HG02798 (cell line): ENCODE measurements at regions not wholly inside any gene's neighbourhood (a gene's known extent, or its start where the extent isn't known, plus 50 kb on each side); places are given as distances from the start of the nearest gene placed in this dataset.
"Not testable (repeated sequence)": the region's sequence is repeated elsewhere in the genome, so short reads cannot be mapped to it uniquely, and the experiment has no call there.

ENCODE experiments used
- ATAC-seq: cut with Tn5 transposase; IDR thresholded peaks from one replicate; pipeline ENCODE4 v1.9.1; 2021; ENCODE audit warnings: mild to moderate bottlenecking; ENCODE audit not compliant: unreplicated experiment, poor library complexity

DNA sequence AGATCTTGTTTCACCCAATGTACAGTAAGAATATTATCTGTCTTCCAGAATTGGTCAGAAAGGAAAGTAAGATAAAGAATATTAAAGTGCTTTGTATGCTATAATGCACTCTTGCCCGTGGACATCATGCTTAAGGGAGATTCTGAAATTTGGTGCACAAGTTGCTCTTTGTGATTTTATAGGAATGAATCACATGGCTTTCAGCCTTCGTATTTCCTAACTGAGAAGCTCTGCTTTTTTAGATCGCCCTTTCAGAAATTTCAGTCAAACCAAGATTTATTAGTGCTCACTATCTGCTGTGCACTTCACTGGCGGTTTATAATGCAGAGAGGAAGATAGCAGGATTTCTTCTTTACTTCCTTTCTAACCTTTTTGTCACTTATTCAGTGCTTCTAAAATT lies 1248.5 kb upstream of the LRRN3 start:
- ATAC-seq, result no peak

DNA sequence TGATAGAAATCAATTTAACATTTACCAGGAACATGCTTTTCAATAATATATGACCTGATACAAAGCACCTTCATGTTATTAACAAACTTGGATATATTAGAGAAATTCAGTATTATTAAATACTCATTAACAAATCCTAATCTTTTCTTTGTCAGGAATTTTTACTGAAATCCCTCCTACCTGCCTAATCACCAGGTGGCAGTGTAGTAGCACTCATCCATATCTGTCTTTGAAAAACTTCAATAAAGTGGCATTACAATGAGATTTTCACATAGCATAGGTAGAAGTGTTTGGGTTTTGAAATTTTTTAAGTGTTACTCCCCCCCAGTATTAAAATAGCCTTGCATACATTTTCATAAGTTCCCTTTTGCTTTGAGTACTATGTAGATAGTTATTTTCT lies 1246.6 kb upstream of the LRRN3 start:
- no peak for ATAC-seq

DNA sequence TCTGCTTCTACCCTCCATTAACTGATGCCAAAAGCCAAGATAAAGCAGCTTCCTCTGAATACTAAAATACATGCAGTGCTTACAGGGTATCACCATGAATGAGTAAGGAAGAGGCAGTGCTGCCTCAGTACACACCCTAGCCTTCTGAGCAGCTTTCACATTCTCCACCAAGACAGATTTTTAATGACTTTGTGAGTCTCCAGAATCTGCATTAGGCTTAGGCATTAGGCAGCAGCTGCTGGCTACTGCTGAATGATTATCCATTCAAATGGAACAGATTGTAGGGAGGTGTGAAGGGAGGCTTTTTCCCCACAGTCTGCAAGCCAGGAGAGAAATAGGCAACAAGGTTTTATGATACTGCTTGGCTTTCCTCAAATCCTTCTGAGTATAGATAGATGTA lies 1226.7 kb upstream of the LRRN3 start:
- ATAC-seq, result no peak

DNA sequence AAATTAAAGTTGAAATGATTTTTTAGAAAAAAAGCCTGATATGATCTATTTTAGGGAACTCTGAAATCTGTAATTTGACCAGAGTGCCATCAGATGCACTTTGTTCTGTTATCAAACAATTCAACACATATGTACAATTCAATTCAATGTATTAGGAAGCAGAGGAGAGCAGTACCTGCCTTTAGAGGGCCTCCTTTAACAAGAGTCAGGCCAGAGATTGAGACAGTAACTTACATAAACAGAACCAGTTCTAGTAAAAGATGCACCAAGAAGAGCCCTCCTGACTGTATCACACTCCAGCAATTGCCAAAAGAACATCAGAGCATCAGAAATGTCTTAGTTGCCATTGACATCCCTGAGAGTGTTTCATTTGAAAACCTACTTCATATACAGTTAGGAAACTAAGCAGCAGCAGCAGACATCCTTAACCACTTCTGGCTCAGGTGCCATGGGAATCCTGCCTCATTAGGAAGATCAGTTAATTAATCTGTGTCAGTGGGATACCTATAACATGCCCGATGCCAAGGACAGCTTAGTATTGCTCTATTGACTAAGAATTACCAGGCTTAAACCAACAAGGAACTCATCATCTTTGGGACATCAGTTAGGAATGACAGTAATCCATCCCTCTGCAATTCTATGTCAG lies 1222.6 kb upstream of the LRRN3 start:
- ATAC-seq, result no peak

DNA sequence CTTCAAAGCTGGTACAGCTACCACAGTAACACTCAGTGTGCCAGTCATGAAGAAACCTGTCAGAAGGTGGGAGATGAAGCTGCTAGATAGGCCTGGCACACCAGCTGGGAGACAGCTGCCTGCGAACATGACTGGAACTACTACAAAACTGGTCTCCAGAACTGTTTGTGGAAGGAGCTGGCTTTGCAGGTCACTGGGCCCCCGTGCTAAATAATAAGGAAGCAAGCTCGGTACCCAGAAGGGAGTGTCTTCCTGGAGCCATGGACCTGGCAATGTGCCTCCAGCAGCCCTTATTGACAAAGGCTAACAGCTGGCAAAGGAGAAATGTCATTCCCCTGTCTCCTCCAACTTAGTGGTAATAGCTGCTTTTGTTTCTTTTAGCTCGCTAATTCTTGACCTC lies 1217.6 kb upstream of the LRRN3 start:
- ATAC-seq, result no peak

DNA sequence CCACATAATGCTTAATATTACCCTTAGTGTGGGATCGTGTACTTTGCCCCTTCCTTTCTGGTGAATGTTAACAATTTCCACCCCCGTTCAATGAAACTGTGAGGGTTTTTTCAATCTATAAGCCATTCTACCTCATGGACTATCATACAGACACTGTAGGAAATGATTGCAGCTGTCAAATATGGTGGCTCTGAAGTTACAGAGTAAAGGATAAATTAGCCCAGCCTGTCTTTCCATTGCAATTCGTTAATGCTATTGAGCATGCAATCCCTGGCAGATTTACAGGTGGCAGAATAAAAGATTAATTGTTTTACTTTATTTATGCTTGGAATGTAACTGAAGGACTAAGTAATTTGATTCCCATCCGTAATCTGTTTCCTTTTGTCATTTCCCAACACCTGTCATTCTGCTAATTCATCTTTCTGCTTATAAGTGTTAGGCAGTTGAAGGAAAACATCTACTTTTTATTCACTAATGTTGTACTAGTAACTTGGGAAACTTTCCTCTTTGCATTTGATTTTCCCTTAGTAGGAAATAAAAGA lies 1211.6 kb upstream of the LRRN3 start:
- no peak for ATAC-seq

DNA sequence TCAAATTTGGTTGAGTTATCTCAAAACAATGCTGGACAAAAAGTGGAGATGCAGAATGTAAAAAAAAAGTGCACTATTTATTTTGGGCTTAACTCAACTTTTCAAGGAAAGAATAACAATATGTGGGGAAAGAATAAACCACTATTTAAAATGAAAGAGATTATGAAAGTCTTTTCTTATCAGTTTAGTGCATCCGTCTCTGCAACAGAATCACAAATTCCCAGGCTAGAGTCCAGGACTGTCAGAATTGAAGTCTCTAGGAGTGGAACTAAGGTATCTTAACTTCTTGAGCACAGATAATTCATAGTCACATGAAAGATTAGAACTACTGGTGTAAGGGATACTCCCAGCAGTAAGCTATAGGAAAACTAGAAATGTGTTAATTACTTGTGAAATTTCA lies 1200.3 kb upstream of the LRRN3 start:
- no peak for ATAC-seq

DNA sequence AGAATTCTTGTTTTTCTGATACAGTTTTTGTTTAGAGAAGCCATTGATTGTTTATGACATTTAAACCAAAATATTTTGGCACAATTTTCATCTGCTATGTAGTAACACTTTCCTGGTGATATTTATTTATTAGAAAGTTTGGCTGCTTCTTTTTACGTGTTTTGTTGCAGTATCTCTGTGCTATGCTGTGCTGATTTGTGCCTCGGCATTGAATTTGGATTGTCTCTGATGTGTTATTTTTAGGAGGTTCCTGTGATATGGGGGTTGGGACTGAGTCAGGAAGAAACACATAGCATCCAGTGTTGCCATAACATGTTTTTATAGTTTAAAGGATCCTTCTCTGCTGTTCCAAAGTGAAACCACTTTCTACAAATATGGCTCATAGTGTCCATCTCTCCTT lies 1197.7 kb upstream of the LRRN3 start:
- ATAC-seq, result no peak

DNA sequence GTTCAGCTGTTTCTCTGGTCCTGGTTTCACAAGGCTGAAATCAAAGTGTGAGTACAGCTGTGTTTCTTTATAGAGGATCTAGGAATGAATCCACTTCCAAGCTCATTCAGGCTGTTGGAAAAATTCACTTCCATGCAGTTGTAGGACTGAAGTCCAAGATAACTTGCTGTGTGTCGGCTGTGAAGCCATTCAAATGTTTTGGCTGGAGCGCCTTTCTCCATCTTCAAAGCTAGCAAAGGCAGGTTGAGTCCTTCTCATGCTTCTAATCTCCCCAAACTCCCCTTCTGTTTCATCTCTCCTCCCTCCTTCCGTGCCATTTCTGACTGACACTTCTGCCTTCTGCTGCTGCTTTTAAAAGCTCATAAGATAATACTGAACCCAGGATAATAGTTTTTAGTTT lies 1195.4 kb upstream of the LRRN3 start:
- ATAC-seq, result no peak

DNA sequence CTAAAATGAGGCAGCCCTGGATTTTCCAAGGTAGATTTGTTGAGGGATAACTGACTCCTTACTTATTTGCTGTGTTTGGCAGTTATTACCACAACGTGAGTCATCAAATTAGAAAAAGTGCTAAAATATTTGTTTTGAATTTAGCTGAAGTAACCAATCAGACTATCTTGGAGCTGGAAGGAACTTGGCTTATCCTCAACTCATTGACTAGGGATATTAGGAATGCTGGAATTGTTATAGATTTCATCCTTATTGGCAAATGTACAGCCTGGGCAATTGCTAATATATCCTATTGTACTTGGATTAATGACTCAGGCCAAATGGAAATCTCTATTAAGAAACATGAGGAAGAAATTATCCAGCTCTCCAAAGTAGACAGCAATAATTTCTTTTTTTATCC lies 1189.0 kb upstream of the LRRN3 start:
- ATAC-seq, result no peak

DNA sequence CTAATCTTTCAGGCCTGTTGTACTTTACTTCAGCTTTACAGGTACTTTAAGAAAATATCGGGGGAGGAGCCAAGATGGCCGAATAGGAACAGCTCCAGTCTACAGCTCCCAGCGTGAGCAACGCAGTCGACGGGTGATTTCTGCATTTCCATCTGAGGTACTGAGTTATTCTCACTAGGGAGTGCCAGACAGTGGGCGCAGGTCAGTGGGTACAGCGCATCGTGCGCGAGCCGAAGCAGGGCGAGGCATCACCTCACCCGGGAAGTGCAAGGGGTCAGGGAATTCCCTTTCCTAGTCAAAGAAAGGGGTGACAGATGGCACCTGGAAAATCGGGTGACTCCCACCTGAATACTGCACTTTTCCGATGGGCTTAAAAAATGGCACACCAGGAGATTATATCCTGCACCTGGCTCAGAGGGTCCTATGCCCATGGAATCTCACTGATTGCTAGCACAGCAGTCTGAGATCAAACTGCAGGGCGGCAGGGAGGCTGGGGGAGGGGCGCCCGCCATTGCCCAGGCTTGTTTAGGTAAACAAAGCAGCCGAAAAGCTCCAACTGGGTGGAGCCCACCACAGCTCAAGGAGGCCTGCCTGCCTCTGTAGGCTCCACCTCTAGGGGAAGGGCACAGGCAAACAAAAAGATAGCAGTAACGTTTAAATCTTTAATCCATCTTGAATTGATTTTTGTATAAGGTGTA lies 1185.4 kb upstream of the LRRN3 start:
- ATAC-seq, result not testable (repeated sequence)

DNA sequence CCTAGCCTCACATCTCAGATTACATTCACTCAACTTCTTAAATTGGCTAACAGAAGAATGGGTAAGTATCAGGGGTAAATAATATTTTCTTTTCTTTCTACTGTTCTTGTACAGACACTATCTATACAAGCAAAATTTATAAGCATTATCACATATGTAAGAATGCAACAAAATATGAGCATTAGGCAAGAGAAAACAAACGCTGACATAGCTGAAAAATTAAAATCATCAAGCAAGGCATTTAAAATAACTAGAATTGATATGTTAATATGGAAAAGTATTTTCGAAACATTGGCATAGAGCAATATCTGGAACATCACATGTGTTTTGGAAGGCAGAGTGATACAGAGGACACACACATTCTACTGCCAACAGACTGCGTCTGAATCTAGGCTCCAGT lies 1175.3 kb upstream of the LRRN3 start:
- ATAC-seq, result no peak

DNA sequence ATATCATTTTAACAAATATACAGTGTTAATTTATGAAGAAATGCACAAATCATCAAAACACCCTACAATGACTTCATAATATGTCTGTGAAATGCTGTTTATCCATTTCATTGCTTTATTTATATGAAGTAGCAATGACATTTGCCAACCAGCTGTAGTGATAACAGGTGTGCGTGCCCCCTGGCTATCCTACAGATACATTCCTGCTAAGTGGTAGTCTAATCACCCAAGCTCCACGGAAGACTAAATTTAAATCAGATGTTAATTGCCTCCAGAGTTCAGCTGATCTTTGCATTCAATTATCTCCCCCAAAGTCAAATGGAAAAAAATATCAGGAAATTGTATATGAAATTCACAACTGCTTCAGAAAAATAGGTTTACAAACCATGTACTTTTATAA lies 1164.2 kb upstream of the LRRN3 start:
- no peak for ATAC-seq

DNA sequence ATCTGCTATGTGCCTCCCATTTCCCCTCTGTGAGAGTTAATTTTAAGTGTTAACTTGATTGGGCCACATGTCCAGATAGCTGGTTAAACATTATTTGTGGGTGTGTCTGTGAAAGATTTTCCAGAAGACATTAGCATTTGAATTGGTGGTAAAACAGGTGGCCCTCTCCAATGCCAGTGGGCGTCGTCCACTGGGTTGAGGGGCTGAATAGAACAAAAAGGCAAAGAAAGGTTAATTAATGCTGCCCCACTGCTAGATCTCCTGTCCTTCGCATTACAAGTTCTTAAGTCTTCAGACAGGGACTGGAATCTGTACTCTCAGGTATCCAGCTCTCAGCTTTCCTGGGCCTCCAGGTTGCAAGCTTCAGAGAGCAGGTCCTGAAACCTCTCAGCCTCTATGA lies 1160.9 kb upstream of the LRRN3 start:
- no peak for ATAC-seq

DNA sequence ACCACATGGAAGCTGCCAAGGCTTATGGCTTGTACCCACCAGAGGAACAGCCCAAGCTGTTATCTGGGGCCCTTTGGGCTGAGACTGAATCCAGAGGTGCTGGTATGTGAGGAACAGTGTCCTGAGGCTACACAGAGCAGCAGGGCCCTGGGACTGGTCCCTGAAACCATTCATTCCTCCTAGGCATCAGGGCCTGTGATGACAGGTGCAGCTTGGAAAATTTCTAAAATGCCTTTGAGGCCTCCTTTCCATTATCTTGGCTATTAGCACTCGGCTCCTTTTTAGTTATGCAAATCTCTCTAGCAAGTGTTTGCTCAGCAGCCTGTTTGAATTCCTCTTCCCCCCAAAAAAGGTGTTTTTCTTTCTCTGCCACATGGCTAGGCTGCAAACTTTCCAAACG lies 1151.7 kb upstream of the LRRN3 start:
- ATAC-seq, result no peak

DNA sequence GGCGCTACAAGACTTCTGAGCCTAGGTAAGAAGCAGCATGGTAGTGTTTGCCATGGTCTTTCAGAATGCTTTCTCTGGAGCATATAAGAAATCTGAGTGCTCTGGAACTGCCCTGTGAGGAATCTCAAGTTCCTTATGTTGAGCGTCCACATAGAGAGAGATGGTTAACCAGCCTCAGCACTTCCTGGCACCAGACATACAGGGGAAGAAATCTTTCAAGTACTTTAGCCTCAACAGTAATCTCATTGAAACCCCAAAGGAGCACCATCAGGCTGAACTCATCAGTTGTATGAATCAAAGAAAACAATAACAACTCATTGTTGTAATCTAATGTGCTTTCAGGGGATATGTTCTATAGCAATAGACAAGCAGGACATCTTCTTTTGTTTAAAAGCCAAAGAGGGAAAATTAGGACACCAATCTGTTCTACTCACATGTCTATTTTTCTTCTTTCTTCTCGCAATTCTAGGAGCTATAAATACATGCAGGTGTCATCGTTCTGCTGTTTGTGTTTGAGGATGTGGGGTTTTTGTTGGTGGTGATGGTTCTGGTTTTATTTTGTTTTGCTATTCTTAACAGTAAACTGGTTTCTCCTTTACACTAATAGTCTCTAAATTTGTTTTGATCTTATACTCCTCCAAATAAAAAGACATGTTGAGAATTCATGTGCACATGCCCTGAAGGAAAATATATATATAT lies 1145.0 kb upstream of the LRRN3 start:
- no peak for ATAC-seq

DNA sequence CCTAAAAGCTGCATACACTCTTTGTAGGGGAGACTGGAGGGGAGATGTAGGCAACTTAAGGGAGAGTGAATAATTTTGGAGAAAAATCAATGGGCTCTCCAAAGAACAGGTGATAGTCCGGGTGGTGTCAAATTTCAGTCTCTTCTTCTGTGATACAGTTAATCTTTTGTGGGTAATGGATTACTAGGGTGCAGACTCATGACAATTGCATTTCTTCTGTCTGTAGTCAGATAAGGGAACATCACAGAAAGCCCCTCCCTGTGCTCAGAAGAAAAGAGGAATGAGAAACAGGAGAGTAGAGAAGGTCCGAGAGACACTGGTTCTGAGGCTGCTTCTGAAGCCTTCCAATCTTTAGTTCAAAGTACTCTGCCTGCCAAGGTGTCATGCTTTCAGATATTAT lies 1140.7 kb upstream of the LRRN3 start:
- no peak for ATAC-seq

DNA sequence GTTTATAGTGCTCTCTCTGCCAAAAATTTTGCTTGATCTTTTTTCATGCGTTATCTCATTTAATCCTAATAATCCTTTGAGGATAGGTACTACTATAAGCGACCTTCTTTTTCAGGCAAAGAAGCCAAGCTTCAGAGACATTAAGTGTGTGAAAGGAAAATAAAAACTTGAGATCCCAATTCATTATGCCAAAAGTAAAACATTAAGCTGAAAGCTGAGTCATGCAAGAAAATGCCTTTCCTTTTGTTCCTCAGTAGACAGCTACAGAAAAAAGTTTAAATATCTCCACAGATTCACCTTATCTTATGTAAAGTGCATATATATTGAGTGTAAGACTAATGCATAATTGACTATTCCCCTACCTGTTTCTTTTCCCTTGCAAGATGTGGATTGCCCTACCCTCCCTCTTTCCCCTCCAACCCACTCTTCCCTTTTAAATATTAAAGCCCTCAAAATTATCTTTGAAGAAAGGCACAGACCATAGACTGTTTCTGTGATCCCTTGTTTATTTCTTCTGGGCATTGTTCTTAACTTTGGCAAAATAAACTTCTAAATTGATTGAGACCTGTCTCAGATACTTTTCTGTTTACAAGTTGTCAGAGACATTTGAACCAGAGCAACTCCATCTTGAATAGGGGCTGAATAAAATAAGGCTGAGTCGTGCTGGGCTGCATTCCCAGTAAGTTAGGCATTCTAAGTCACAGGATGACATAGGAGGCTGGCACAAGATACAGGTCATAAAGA lies 1139.9 kb upstream of the LRRN3 start:
- no peak for ATAC-seq

DNA sequence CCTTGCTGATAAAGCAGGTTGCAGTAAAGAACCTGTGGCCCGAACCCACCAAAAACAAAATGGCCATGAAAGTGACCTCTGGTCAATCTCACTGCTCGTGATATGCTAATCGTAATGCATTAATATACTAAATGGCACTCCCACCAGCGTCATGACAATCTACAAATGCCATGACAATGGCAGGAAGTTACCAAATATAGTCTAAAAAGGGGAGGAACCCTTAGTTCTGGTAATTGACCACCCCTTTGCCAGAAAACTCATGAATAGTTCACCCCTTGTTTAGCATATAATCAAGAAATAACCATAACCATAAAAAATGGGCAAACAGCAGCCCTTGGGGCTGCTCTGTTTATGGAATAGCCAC lies 1139.4 kb upstream of the LRRN3 start:
- ATAC-seq, result no peak

DNA sequence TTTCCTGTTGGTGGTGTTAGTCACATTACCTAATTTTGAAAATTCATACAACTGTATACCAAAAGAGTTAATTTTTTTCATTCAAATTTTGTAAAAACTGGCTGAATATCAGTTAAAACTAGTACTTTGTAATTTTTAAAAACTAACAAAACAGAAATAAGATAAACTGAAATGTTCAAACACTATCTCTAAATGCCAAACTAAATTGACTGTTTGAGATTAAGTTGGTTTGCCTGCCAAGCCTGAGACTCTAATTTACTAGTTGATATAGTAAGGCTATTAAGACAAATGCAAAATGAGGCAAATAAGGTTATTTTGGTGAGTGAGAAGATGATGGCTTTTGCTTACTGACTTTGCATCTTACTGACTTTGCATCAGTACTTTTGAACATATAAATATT lies 1134.9 kb upstream of the LRRN3 start:
- no peak for ATAC-seq

DNA sequence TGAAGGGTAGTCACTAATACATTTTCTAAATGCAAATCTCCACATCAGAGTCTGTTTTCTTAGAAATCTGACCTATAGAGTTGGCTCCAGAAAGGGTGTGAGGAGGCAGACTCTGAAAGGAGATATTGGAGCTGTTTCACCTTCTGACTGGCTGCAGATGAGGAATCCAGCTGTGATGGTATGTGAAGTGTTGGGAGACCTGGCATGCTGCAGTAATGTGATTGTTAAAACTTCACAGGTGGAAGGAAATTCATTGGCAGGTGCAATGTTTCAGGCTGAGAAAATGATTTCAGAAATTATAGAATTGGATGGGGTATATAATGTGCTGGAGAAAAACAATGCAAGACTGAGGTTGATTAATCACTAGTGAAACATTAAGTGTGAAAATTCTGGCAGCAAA lies 1134.0 kb upstream of the LRRN3 start:
- ATAC-seq, result no peak
